ENCODE measurements at regions not wholly inside any gene's neighbourhood (a gene's known extent, or its start where the extent isn't known, plus 50 kb on each side); places are given as distances from the start of the nearest gene placed in this dataset.

DNA sequence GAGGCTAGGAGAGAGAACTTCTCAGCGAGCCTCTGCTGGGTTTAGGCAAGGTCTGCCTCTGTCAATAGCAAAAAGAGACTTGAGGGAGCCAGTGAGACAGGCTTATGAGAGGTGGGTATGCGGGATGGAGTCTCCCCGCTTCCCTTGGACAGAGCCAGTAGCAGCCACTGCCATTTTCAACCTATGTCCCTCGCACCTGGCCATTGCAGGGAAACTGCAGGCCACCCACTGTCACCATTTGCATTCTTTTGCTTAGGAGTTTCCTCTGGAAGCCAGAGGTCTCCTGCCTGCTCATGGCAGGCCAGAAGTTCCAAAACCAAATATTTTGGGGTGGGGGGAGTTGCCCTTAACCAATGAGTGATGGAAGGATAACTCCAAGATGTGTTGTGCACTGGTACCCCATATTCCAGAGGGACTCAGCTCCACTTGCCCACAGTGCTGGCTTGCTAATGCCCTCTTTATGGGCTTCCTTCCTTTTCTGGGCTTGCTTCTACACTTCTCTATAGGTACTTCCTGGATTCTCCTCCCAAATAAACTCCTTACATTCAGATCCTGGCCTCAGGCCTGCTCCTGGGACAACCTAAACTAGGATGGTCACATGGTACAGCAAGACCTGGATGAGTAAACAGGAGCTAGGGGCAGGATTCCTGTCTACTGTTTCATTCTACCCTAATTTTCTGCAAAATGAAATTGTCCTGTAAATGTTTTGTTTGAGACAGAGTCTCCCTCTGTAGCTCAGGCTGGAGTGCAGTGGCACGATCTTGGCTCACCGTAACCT lies 108.9 kb upstream of the PROK2 start:
- no peaks in the 10 kb centered on the region for H3K36me3 Mint-ChIP-seq (ENCODE audit: insufficient read depth, unreplicated experiment)
- no peak overlapping the region for H3K27ac Mint-ChIP-seq (ENCODE audit: low read depth, unreplicated experiment)
- CTCF ChIA-PET: interaction anchor here (0.6 to 1.0 kb wide), 5 partner anchors 9 to 926 kb away, joined by 3 to 5 read pairs (median 3); no protein-coding TSS in a partner anchor
- intact Hi-C loops (cut with micrococcal nuclease): no loop called here
- DNase-seq (ENCODE audit: unreplicated experiment): no peak
- no peaks in the 10 kb centered on the region for H3K9me3 Mint-ChIP-seq (ENCODE audit: unreplicated experiment)
- H3K4me3 Mint-ChIP-seq (ENCODE audit: unreplicated experiment): no peak overlapping the region
- peaks cover 15% of the 10 kb centered on the region for H3K27me3 Mint-ChIP-seq (ENCODE audit: insufficient read depth, unreplicated experiment)
- TF ChIP-seq, protein P1, sequence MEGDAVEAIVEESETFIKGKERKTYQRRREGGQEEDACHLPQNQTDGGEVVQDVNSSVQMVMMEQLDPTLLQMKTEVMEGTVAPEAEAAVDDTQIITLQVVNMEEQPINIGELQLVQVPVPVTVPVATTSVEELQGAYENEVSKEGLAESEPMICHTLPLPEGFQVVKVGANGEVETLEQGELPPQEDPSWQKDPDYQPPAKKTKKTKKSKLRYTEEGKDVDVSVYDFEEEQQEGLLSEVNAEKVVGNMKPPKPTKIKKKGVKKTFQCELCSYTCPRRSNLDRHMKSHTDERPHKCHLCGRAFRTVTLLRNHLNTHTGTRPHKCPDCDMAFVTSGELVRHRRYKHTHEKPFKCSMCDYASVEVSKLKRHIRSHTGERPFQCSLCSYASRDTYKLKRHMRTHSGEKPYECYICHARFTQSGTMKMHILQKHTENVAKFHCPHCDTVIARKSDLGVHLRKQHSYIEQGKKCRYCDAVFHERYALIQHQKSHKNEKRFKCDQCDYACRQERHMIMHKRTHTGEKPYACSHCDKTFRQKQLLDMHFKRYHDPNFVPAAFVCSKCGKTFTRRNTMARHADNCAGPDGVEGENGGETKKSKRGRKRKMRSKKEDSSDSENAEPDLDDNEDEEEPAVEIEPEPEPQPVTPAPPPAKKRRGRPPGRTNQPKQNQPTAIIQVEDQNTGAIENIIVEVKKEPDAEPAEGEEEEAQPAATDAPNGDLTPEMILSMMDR (IDR thresholded peaks at IDR 0.05; ENCODE audit: unreplicated experiment): no peak
- peaks cover 15% of the 10 kb centered on the region for H3K4me1 Mint-ChIP-seq (ENCODE audit: insufficient read depth, unreplicated experiment)
- POLR2A ChIA-PET: no interaction called here
- BruUV-seq (replicated peaks): no TSS peak

DNA sequence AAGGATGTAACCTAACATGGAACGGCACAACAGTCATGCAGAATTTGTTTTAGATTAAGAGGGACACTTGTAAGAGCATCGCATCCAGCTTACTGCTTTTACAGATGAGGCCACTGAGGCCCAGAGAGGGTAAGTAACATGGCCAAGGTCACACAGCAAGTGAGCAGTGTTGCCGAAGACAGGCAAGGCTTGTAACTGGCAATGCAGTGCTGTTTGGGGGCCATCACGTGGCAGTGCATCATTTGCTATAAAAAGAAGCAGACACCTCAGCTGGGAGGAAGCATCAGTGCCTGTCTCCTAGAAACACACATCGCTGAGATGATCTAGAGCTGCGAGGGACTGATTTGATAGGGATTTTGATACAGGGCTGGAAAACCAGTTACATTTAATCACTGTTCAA lies 108.2 kb upstream of the PROK2 start:
- H3K9me3 Mint-ChIP-seq (ENCODE audit: unreplicated experiment): no peaks in the 10 kb centered on the region
- BruUV-seq (replicated peaks): no TSS peak
- DNase-seq (ENCODE audit: unreplicated experiment): no peak
- intact Hi-C loops (cut with micrococcal nuclease): no loop called here
- H3K36me3 Mint-ChIP-seq (ENCODE audit: insufficient read depth, unreplicated experiment): peaks cover 3% of the 10 kb centered on the region
- H3K4me1 Mint-ChIP-seq (ENCODE audit: insufficient read depth, unreplicated experiment): peaks cover 15% of the 10 kb centered on the region
- no peak overlapping the region for H3K4me3 Mint-ChIP-seq (ENCODE audit: unreplicated experiment)
- no peak overlapping the region for H3K27ac Mint-ChIP-seq (ENCODE audit: low read depth, unreplicated experiment)
- CTCF ChIA-PET: interaction anchor here (0.6 to 1.1 kb wide), 5 partner anchors 12 to 930 kb away, joined by 3 to 4 read pairs (median 3); no protein-coding TSS in a partner anchor
- POLR2A ChIA-PET: no interaction called here
- H3K27me3 Mint-ChIP-seq (ENCODE audit: insufficient read depth, unreplicated experiment): peaks cover 16% of the 10 kb centered on the region
- TF ChIP-seq, protein P1 (IDR thresholded peaks at IDR 0.05; ENCODE audit: unreplicated experiment): no peak

DNA sequence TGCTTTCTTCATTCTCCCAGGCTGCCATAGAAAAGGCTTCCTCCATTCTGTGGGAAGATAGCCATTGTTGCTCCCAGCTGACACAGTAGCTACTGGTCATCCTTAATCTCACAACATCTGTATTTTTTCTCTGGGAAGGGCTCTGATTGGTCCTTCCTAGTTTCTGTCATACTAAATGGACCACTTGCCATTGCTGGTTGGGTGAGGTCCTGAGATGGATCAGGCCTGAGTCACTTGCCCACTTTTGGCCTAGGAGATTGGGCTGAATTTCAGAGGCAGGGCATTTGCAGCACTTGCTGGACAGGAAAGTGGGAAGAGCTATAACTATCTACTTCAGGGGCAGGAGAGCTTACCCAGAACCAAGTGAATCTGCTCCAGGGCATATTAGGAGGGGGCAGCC lies 106.5 kb upstream of the PROK2 start:
- Mint-ChIP-seq H3K9me3 (ENCODE audit: unreplicated experiment) (no peaks in the 10 kb centered on the region), H3K36me3 (ENCODE audit: insufficient read depth, unreplicated experiment) (peaks cover 5% of the 10 kb centered on the region), H3K27me3 (ENCODE audit: insufficient read depth, unreplicated experiment) (peaks cover 26% of the 10 kb centered on the region), H3K4me3 (ENCODE audit: unreplicated experiment) (no peak overlapping the region), H3K4me1 (ENCODE audit: insufficient read depth, unreplicated experiment) (peaks cover 7% of the 10 kb centered on the region), H3K27ac (ENCODE audit: low read depth, unreplicated experiment) (no peak overlapping the region)
- intact Hi-C loops (cut with micrococcal nuclease): no loop called here
- TF ChIP-seq, protein P1 (IDR thresholded peaks at IDR 0.05; ENCODE audit: unreplicated experiment): no peak
- BruUV-seq (replicated peaks): no TSS peak
- CTCF ChIA-PET: interaction anchor here (0.8 to 5.2 kb wide), 6 partner anchors 9 to 63 kb away, joined by 3 to 59 read pairs (median 4); no protein-coding TSS in a partner anchor
- POLR2A ChIA-PET: interaction anchor here (1.8 kb wide), 1 partner anchor 13 kb away, joined by 6 read pairs; no protein-coding TSS in a partner anchor
- no peak for DNase-seq (ENCODE audit: unreplicated experiment)

GRCh38 chr3:71890356-71890931 lies 105.5 kb upstream of the PROK2 start:
- Mint-ChIP-seq H3K27ac (ENCODE audit: low read depth, unreplicated experiment) (no peak overlapping the region), H3K4me1 (ENCODE audit: insufficient read depth, unreplicated experiment) (peaks cover 6% of the 10 kb centered on the region), H3K9me3 (ENCODE audit: unreplicated experiment) (no peaks in the 10 kb centered on the region), H3K36me3 (ENCODE audit: insufficient read depth, unreplicated experiment) (peaks cover 5% of the 10 kb centered on the region), H3K27me3 (ENCODE audit: insufficient read depth, unreplicated experiment) (peaks cover 26% of the 10 kb centered on the region), H3K4me3 (ENCODE audit: unreplicated experiment) (no peak overlapping the region)
- BruUV-seq (replicated peaks): no TSS peak
- ChIA-PET POLR2A (interaction anchor here (0.6 to 1.8 kb wide), 3 partner anchors 12 to 928 kb away, joined by 3 to 6 read pairs (median 3); no protein-coding TSS in a partner anchor), CTCF (interaction anchor here (0.6 to 5.2 kb wide), 7 partner anchors 11 to 961 kb away, joined by 3 to 59 read pairs (median 4); no protein-coding TSS in a partner anchor)
- intact Hi-C loops (cut with micrococcal nuclease): no loop called here
- TF ChIP-seq, protein P1 (IDR thresholded peaks at IDR 0.05; ENCODE audit: unreplicated experiment): no peak
- DNase-seq (ENCODE audit: unreplicated experiment): no peak

Data from MCF 10A (cell line).